Astrocyte of the cerebellum (primary cell): ENCODE measurements at regions not wholly inside any gene's neighbourhood (a gene's known extent, or its start where the extent isn't known, plus 50 kb on each side); places are given as distances from the start of the nearest gene placed in this dataset.
"Not testable (repeated sequence)": the region's sequence is repeated elsewhere in the genome, so short reads cannot be mapped to it uniquely, and the experiment has no call there.

ENCODE experiments used
- DNase-seq: peaks from one replicate; pipeline ENCODE4 v3.0.0-alpha.2; 2011; ENCODE audit warnings: low read depth
- H3K4me3 ChIP-seq: 2 replicates; pipeline ENCODE4 v1.5.1; 2011; ENCODE audit warnings: mild to moderate bottlenecking, low read depth, low read length, moderate library complexity
- in situ Hi-C: cut with HindIII; loops from 2 replicates; pipeline ENCODE4 v1.10.0; 2017; ENCODE audit warnings: low sequenced_read_pairs
- TF ChIP-seq, protein P1 (sequence below): IDR thresholded peaks from 2 replicates; pipeline ENCODE4 v1.5.1; 2012; ENCODE audit warnings: low read length, low read depth, moderate library complexity, mild to moderate bottlenecking; ENCODE audit errors: missing control alignments

DNA sequence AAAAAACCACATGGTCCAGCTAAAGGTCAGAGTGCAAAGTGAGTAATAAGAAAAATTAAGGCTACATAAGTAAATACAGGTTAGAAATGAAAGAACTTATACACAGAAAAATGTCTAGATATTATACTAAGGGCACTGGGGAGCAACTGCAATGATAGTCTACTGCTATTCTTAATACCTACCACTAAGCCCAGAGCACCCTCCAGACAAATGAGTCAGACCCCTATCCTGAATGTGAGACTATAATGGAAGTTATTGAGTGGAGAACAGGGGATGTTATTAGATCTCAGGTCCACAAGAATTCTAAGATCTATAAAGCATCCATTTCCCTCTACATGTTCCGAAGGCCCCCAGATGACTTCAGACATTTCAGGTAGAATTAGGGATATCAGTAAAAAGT is 438.3 kb downstream of the PRELID2 start:
- TF ChIP-seq, protein P1, sequence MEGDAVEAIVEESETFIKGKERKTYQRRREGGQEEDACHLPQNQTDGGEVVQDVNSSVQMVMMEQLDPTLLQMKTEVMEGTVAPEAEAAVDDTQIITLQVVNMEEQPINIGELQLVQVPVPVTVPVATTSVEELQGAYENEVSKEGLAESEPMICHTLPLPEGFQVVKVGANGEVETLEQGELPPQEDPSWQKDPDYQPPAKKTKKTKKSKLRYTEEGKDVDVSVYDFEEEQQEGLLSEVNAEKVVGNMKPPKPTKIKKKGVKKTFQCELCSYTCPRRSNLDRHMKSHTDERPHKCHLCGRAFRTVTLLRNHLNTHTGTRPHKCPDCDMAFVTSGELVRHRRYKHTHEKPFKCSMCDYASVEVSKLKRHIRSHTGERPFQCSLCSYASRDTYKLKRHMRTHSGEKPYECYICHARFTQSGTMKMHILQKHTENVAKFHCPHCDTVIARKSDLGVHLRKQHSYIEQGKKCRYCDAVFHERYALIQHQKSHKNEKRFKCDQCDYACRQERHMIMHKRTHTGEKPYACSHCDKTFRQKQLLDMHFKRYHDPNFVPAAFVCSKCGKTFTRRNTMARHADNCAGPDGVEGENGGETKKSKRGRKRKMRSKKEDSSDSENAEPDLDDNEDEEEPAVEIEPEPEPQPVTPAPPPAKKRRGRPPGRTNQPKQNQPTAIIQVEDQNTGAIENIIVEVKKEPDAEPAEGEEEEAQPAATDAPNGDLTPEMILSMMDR = no peak
- in situ Hi-C loops = no loop called here
- DNase-seq = no peak
- no peak overlapping the region for H3K4me3 ChIP-seq

DNA sequence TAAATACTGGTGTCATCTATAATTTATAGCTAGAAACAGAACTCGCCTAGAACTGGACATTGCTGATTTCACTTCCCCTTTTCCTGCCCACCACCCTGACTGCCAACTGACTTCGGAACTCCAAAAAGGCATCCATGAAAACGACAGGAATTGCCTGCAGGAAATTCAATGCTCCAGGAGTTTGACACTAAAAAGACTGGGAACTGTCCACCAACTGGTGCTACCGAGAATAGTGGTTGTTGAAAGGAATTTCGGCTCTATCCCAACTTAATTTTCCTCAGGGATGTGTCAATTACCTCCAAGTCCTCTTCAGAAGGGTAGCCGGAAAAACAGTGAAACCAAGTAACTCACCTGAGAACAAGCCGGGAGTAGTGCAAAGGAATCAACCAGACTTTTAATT is 440.0 kb downstream of the PRELID2 start:
- DNase-seq, H3K4me3 ChIP-seq, in situ Hi-C loops: not testable (repeated sequence)

DNA sequence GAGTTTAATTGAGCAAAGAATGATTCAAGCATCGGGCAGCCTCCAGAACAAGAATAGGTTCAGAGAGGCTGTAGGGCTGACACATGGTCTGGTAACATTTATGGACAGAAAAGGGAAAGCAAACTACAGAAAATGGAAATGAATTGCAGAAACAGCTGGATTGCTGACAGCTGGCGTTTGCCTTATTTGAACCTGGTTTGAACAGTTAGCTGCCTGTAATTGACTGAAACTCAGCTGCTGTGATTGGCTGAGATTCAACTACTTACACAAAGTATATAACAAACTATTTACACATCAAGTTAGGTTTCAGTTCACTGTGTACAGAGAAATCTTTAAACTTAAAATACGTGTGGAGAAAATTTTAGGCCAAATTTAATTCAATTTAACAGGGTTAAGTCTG is 441.7 kb downstream of the PRELID2 start:
- no peak overlapping the region for H3K4me3 ChIP-seq
- in situ Hi-C loops = no loop called here
- TF ChIP-seq, protein P1 = no peak

DNA sequence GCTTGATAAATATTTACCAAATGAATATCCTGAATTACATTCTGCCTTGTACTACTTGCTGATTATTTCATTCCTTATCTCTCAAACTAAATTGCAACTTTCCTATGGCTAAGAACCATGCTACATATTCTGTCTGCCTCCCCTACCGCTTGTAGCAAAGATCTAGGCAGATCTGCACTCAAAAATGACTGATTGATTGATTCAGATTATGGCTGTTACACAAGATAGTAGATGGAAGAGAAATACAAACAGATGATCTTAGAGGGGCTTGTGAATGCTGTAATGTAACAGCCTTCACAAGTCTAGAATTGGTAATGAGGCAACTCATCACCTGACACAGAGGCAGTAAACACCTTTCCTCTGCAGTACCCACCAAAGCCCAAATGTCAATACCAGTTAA is 446.1 kb downstream of the PRELID2 start:
- no peak overlapping the region for H3K4me3 ChIP-seq
- in situ Hi-C loops = no loop called here
- DNase-seq = no peak
- TF ChIP-seq, protein P1 = no peak

More for the DNA sequence above, 441.7 kb downstream of the PRELID2 start:
- no peak for DNase-seq

DNA sequence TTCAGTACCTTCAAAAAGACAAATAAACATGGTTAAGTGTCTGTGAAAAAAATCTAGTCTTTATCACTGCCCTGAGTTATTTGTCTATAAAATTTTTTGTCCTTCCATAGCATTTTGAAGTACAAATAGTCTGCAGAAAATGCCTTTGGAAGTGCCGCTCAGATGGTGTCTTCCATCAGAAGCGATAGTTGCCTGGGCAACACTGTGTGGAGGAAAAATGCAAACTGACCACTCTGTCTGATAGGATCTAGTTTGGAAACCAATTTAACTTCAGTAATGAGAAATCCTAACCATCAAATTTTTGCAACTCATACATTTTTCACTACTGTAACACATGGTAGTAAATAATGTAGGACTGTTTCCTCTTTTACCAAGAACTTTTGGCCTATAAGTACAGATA is 449.9 kb downstream of the PRELID2 start:
- DNase-seq = no peak
- TF ChIP-seq, protein P1 = no peak
- in situ Hi-C loops = no loop called here
- H3K4me3 ChIP-seq = no peak overlapping the region

DNA sequence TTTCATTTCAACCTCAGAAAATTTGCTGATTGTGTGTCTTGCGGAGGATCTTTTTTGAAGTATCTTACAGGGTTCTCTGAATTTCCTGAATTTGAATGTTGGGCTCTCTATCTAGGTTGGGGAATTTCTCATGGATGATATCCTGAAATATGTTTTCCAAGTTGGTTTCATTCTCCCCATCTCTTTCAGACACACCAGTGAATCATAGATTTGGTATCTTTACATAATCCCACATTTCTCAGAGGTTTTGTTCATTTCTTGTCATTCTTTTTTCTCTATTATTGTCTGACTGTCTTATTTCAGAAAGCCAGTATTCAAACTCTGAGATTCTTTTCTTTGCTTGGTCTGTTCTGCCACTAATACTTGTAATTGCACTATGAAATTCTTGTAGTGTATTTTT is 456.9 kb downstream of the PRELID2 start:
- no peak for DNase-seq
- H3K4me3 ChIP-seq = no peak overlapping the region
- TF ChIP-seq, protein P1 = no peak
- in situ Hi-C loops = no loop called here

DNA sequence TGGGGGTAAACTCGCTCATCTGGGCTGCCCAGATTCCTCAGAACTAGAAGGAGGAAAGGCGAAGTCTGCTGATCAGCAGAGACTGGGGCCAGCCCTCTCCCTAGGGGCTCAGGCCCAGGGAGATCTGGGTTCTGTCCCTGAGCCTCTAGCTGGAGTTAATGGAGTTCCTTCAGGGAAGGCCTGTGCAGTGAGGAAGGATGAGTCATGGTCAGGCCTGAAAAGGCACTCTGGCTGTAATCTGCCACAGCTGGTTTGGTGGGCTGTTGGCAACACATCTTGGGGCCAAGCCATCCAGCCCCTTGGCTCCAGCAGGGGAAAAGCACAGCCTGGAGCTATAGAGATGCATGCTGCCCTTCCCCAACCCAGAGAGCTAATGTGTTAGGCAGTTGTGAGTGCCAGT is 459.6 kb downstream of the PRELID2 start:
- DNase-seq = no peak
- in situ Hi-C loops = no loop called here
- no peak overlapping the region for H3K4me3 ChIP-seq
- TF ChIP-seq, protein P1 = no peak
